ENCODE measurements at regions not wholly inside any gene's neighbourhood (a gene's known extent, or its start where the extent isn't known, plus 50 kb on each side); places are given as distances from the start of the nearest gene placed in this dataset.

DNA sequence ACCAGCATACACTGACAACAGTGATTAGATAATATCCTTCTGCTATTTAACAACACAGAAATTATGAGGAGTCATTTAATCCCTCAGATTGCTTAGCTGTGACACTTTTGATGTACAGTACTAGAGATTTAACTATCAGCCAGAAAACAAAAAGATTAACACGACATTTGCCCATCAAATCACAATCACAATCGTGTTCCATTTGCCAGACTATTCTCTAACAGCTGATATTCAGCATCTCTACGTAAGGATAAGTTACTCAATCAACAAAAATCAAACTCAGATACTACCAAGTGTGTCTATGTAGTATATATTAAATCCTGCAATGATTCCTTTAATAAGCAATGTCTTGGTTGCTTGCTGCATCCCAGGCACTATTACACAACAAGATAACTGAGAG lies 558.7 kb upstream of the USP15 start:
- Histone ChIP-seq H3K4me3 (replicated peaks; ENCODE audit: insufficient read depth, low read length) (no peak overlapping the region), H3K27ac (replicated peaks) (no peak overlapping the region), H3K27me3 (ENCODE audit: insufficient read depth, poor library complexity, severe bottlenecking) (no peaks in the 10 kb centered on the region)
- TF ChIP-seq POLR2AphosphoS5 (IDR thresholded peaks at IDR 0.05; ENCODE audit: low read depth) = no peak
- no peak for DNase-seq (ENCODE audit: low read depth in 1 of 2, low spot score in 1 of 2)

DNA sequence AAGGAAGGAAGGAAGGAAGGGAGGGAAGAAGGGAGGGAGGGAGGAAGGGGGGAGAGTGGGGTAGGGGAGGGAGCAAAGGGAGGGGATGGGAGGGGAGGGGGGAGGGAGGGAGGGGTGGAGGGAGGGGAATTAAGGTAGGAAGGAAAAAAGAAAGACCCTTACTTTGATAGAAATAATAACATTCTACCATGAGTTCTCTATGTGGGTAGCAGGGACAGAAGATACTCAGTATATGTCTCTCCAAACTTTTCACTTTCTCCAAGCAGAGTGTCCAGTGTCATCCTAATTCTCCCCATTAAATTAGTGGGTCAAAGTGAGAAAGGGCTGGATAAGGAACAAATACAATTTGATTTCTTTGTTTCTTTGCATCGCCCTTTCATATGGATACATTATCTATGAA lies 553.4 kb upstream of the USP15 start:
- H3K4me3 ChIP-seq (replicated peaks; ENCODE audit: insufficient read depth, low read length) = no peak overlapping the region
- TF ChIP-seq POLR2AphosphoS5 (IDR thresholded peaks at IDR 0.05; ENCODE audit: low read depth) (no peak), SPI1 (IDR thresholded peaks at IDR 0.05; ENCODE audit: borderline replicate concordance, low read depth) (no peak), GABPA (IDR thresholded peaks at IDR 0.05; ENCODE audit: low read depth) (no peak)
- TF ChIP-seq, protein P1, sequence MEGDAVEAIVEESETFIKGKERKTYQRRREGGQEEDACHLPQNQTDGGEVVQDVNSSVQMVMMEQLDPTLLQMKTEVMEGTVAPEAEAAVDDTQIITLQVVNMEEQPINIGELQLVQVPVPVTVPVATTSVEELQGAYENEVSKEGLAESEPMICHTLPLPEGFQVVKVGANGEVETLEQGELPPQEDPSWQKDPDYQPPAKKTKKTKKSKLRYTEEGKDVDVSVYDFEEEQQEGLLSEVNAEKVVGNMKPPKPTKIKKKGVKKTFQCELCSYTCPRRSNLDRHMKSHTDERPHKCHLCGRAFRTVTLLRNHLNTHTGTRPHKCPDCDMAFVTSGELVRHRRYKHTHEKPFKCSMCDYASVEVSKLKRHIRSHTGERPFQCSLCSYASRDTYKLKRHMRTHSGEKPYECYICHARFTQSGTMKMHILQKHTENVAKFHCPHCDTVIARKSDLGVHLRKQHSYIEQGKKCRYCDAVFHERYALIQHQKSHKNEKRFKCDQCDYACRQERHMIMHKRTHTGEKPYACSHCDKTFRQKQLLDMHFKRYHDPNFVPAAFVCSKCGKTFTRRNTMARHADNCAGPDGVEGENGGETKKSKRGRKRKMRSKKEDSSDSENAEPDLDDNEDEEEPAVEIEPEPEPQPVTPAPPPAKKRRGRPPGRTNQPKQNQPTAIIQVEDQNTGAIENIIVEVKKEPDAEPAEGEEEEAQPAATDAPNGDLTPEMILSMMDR (IDR thresholded peaks at IDR 0.05; ENCODE audit: insufficient read depth, low read length) = no peak
- TF ChIP-seq, protein P2, sequence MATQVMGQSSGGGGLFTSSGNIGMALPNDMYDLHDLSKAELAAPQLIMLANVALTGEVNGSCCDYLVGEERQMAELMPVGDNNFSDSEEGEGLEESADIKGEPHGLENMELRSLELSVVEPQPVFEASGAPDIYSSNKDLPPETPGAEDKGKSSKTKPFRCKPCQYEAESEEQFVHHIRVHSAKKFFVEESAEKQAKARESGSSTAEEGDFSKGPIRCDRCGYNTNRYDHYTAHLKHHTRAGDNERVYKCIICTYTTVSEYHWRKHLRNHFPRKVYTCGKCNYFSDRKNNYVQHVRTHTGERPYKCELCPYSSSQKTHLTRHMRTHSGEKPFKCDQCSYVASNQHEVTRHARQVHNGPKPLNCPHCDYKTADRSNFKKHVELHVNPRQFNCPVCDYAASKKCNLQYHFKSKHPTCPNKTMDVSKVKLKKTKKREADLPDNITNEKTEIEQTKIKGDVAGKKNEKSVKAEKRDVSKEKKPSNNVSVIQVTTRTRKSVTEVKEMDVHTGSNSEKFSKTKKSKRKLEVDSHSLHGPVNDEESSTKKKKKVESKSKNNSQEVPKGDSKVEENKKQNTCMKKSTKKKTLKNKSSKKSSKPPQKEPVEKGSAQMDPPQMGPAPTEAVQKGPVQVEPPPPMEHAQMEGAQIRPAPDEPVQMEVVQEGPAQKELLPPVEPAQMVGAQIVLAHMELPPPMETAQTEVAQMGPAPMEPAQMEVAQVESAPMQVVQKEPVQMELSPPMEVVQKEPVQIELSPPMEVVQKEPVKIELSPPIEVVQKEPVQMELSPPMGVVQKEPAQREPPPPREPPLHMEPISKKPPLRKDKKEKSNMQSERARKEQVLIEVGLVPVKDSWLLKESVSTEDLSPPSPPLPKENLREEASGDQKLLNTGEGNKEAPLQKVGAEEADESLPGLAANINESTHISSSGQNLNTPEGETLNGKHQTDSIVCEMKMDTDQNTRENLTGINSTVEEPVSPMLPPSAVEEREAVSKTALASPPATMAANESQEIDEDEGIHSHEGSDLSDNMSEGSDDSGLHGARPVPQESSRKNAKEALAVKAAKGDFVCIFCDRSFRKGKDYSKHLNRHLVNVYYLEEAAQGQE (IDR thresholded peaks at IDR 0.05; ENCODE audit: insufficient replicate concordance, low read depth) = no peak
- H3K27me3 ChIP-seq (ENCODE audit: insufficient read depth, poor library complexity, severe bottlenecking) = no peaks in the 10 kb centered on the region
- H3K27ac ChIP-seq (replicated peaks) = no peak overlapping the region
- no peak for DNase-seq (ENCODE audit: low read depth in 1 of 2, low spot score in 1 of 2)

DNA sequence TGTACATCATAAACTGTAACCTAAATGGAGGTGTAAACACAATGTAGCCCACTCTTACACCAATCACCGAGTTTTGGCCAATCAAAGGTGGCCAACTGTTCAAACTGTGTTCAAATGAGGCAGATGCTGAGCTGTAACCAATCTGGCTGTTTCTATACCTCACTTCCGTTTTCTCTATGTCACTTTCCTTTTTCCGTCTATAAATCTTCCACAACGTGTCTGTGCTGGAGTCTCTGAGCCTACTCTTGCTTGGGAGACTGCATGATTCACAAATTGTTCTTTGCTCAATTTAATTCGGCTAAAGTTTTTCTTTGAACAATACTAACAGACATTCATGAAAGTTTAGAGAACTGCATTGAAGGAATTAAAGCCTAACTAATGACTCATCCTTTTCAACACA lies 547.1 kb upstream of the USP15 start:
- Histone ChIP-seq H3K27me3 (ENCODE audit: insufficient read depth, poor library complexity, severe bottlenecking) (no peaks in the 10 kb centered on the region), H3K4me3 (replicated peaks; ENCODE audit: insufficient read depth, low read length) (no peak overlapping the region), H3K27ac (replicated peaks) (no peak overlapping the region)
- no peak for DNase-seq (ENCODE audit: low read depth in 1 of 2, low spot score in 1 of 2)
- TF ChIP-seq, protein P2 (IDR thresholded peaks at IDR 0.05; ENCODE audit: insufficient replicate concordance, low read depth) = no peak

DNA sequence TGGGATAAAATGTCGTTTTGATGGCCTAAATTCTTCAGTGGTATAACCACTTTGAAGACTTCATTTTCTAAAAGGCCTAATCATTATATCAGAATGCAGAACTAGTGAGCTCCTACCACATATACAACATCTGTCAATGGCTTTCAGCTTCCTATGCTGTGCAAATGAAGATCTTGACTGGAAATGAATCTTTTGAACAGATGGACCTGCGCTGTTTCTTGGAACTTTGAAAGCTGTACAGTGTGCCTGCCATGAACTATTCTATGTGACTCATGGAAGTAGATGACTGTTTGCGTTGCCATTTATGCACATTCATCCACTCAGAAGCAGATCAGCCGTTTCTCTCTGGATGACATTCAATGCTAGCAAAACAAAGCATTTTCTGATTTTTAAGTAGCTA lies 542.2 kb upstream of the USP15 start:
- DNase-seq (ENCODE audit: low read depth in 1 of 2, low spot score in 1 of 2) = no peak
- Histone ChIP-seq H3K4me3 (replicated peaks; ENCODE audit: insufficient read depth, low read length) (no peak overlapping the region), H3K27me3 (ENCODE audit: insufficient read depth, poor library complexity, severe bottlenecking) (no peaks in the 10 kb centered on the region), H3K27ac (replicated peaks) (no peak overlapping the region)
- TF ChIP-seq GABPA (IDR thresholded peaks at IDR 0.05; ENCODE audit: low read depth) (no peak), SPI1 (IDR thresholded peaks at IDR 0.05; ENCODE audit: borderline replicate concordance, low read depth) (no peak)

DNA sequence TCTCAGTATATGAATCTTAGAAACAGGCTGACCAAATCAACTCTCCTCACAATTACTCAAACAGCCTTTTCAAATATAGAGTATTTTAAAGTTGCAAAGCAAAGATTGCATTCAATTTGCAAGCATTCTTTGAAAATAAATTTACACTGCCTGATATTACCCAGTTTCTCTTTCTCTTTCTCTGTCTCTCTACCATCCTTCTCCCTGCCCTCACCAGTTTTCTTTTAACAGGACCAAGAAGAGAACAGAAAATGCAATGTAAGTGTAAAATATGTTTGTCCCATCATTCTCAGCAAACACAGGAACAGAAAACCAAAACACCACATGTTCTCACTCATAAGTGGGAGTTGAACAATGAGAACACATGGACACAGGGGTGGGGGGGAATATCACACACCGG lies 520.3 kb upstream of the USP15 start:
- Histone ChIP-seq H3K27me3 (ENCODE audit: insufficient read depth, poor library complexity, severe bottlenecking) (no peaks in the 10 kb centered on the region), H3K4me3 (replicated peaks; ENCODE audit: insufficient read depth, low read length) (no peak overlapping the region), H3K27ac (replicated peaks) (no peak overlapping the region)
- DNase-seq (ENCODE audit: low read depth in 1 of 2, low spot score in 1 of 2) = no peak
- TF ChIP-seq, protein P2 (IDR thresholded peaks at IDR 0.05; ENCODE audit: insufficient replicate concordance, low read depth) = no peak
- TF ChIP-seq, protein P1 (IDR thresholded peaks at IDR 0.05; ENCODE audit: insufficient read depth, low read length) = no peak
- no peak for TF ChIP-seq POLR2AphosphoS5 (IDR thresholded peaks at IDR 0.05; ENCODE audit: low read depth)
